HepG2 (cell line): ENCODE measurements at regions not wholly inside any gene's neighbourhood (a gene's known extent, or its start where the extent isn't known, plus 50 kb on each side); places are given as distances from the start of the nearest gene placed in this dataset.

Experiments used
- ARNTL ChIP-seq: sonication (generic); formaldehyde crosslinking; IDR thresholded peaks from 2 replicates; pipeline ENCODE4 v1.4.0; 2020; ENCODE audit warnings: mild to moderate bottlenecking, missing genetic modification reagents
- NONO ChIP-seq, 2 experiments: fragments of 450-650 bp in 1 of 2; sonication (generic) in 1 of 2; formaldehyde crosslinking in 1 of 2; IDR thresholded peaks in 1 of 2; conservative IDR thresholded peaks in 1 of 2; 2 replicates each; pipeline versions ENCODE4 v1.6.1 to v1.8.0; 2017 to 2022; ENCODE audit warnings: mild to moderate bottlenecking in 1 of 2, missing genetic modification reagents in 1 of 2, moderate library complexity in 1 of 2
- POLR2AphosphoS5 ChIP-seq: IDR thresholded peaks from 2 replicates; pipeline ENCODE4 v1.6.1; 2012; ENCODE audit warnings: low read depth, low read length
- RAD21 ChIP-seq: fragments of 450-650 bp; formaldehyde crosslinking; IDR thresholded peaks from 2 replicates; pipeline ENCODE4 v1.5.0; 2020; ENCODE audit warnings: mild to moderate bottlenecking
- RFX1 ChIP-seq: fragments of 450-650 bp; IDR thresholded peaks from 2 replicates; pipeline ENCODE4 v1.6.1; 2017
- TCF12 ChIP-seq, 2 experiments: fragments of 450-650 bp in 1 of 2; sonication (generic) in 1 of 2; formaldehyde crosslinking in 1 of 2; IDR thresholded peaks; 2 replicates each; pipeline versions ENCODE4 v1.6.1 to v1.8.0; 2017 to 2022; ENCODE audit warnings: antibody characterized with exemption in 1 of 2, mild to moderate bottlenecking in 1 of 2, missing genetic modification reagents in 1 of 2, moderate library complexity in 1 of 2
- TF ChIP-seq, protein P1 (sequence below): sonication (generic); formaldehyde crosslinking; IDR thresholded peaks from 2 replicates; pipeline ENCODE4 v1.5.1; 2020; ENCODE audit warnings: mild to moderate bottlenecking, missing genetic modification reagents, moderate library complexity
- TF ChIP-seq, protein P2 (sequence below): sonication (generic); formaldehyde crosslinking; IDR thresholded peaks from 2 replicates; pipeline ENCODE4 v1.5.1; 2020; ENCODE audit warnings: mild to moderate bottlenecking, missing genetic modification reagents, borderline replicate concordance

DNA sequence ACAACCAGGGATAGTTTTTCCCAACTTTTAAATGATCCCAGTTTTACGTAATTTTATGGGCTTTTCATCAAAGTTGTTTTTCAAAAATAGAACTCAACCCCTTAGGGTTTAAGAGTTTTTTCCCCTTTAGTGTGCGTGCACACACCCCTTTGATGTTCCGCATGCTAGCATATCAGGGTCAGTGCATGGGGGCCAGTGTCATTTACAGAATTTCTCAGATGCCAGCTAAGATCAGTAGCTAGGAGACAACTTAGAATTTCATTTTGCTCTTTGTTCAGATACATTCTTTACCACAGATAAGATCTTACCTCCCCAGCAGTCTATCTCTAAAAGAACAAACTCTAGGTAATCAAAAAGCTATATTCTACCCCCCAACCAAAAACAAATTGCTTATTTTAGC, 238.5 kb upstream of the SASH1 start:
- TF ChIP-seq, protein P1, sequence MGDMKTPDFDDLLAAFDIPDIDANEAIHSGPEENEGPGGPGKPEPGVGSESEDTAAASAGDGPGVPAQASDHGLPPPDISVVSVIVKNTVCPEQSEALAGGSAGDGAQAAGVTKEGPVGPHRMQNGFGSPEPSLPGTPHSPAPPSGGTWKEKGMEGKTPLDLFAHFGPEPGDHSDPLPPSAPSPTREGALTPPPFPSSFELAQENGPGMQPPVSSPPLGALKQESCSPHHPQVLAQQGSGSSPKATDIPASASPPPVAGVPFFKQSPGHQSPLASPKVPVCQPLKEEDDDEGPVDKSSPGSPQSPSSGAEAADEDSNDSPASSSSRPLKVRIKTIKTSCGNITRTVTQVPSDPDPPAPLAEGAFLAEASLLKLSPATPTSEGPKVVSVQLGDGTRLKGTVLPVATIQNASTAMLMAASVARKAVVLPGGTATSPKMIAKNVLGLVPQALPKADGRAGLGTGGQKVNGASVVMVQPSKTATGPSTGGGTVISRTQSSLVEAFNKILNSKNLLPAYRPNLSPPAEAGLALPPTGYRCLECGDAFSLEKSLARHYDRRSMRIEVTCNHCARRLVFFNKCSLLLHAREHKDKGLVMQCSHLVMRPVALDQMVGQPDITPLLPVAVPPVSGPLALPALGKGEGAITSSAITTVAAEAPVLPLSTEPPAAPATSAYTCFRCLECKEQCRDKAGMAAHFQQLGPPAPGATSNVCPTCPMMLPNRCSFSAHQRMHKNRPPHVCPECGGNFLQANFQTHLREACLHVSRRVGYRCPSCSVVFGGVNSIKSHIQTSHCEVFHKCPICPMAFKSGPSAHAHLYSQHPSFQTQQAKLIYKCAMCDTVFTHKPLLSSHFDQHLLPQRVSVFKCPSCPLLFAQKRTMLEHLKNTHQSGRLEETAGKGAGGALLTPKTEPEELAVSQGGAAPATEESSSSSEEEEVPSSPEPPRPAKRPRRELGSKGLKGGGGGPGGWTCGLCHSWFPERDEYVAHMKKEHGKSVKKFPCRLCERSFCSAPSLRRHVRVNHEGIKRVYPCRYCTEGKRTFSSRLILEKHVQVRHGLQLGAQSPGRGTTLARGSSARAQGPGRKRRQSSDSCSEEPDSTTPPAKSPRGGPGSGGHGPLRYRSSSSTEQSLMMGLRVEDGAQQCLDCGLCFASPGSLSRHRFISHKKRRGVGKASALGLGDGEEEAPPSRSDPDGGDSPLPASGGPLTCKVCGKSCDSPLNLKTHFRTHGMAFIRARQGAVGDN (CRISPR knock-in tag): no peak
- no peak for TF ChIP-seq RAD21 (CRISPR knock-in tag)
- TF ChIP-seq RFX1: no peak
- TF ChIP-seq NONO (IDR thresholded peaks at IDR 0.05): no peak
- no peak for TF ChIP-seq NONO (CRISPR knock-in tag; conservative IDR thresholded peaks at IDR 0.05)
- TF ChIP-seq, protein P2, sequence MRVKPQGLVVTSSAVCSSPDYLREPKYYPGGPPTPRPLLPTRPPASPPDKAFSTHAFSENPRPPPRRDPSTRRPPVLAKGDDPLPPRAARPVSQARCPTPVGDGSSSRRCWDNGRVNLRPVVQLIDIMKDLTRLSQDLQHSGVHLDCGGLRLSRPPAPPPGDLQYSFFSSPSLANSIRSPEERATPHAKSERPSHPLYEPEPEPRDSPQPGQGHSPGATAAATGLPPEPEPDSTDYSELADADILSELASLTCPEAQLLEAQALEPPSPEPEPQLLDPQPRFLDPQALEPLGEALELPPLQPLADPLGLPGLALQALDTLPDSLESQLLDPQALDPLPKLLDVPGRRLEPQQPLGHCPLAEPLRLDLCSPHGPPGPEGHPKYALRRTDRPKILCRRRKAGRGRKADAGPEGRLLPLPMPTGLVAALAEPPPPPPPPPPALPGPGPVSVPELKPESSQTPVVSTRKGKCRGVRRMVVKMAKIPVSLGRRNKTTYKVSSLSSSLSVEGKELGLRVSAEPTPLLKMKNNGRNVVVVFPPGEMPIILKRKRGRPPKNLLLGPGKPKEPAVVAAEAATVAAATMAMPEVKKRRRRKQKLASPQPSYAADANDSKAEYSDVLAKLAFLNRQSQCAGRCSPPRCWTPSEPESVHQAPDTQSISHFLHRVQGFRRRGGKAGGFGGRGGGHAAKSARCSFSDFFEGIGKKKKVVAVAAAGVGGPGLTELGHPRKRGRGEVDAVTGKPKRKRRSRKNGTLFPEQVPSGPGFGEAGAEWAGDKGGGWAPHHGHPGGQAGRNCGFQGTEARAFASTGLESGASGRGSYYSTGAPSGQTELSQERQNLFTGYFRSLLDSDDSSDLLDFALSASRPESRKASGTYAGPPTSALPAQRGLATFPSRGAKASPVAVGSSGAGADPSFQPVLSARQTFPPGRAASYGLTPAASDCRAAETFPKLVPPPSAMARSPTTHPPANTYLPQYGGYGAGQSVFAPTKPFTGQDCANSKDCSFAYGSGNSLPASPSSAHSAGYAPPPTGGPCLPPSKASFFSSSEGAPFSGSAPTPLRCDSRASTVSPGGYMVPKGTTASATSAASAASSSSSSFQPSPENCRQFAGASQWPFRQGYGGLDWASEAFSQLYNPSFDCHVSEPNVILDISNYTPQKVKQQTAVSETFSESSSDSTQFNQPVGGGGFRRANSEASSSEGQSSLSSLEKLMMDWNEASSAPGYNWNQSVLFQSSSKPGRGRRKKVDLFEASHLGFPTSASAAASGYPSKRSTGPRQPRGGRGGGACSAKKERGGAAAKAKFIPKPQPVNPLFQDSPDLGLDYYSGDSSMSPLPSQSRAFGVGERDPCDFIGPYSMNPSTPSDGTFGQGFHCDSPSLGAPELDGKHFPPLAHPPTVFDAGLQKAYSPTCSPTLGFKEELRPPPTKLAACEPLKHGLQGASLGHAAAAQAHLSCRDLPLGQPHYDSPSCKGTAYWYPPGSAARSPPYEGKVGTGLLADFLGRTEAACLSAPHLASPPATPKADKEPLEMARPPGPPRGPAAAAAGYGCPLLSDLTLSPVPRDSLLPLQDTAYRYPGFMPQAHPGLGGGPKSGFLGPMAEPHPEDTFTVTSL (CRISPR knock-in tag): no peak
- TF ChIP-seq ARNTL: no peak
- no peak for TF ChIP-seq POLR2AphosphoS5
- no peak for TF ChIP-seq TCF12 (IDR thresholded peaks at IDR 0.05)
- TF ChIP-seq TCF12 (CRISPR knock-in tag; IDR thresholded peaks at IDR 0.05): no peak
